ENCODE measurements at regions not wholly inside any gene's neighbourhood (a gene's known extent, or its start where the extent isn't known, plus 50 kb on each side); places are given as distances from the start of the nearest gene placed in this dataset.

- Histone ChIP-seq H3K4me2 (ENCODE audit: control insufficient read depth, extremely low read depth, insufficient read depth, low read depth, low read length) (no peak overlapping the region), H3K9ac (ENCODE audit: control insufficient read depth, extremely low read depth, insufficient read depth, low read length) (no peak overlapping the region), H3K27me3 (ENCODE audit: control insufficient read depth, extremely low read depth, insufficient read depth, low read length) (no peaks in the 10 kb centered on the region), H3K4me3 (ENCODE audit: control insufficient read depth in 2 of 3, extremely low read depth in 1 of 3, insufficient read depth in 2 of 3, low read depth in 1 of 3, low read length in 3 of 3) (no peak overlapping the region), H2AFZ (ENCODE audit: control insufficient read depth, low read length) (no peak overlapping the region), H3K4me1 (ENCODE audit: control insufficient read depth, extremely low read depth, insufficient read depth, low read length) (no peaks in the 10 kb centered on the region), H3K79me2 (ENCODE audit: control insufficient read depth, insufficient read depth, low read length) (no peaks in the 10 kb centered on the region), H3K9me3 (ENCODE audit: control insufficient read depth, low read depth, low read length) (no peaks in the 10 kb centered on the region), H3K9me1 (ENCODE audit: control insufficient read depth, extremely low read depth, insufficient read depth, low read length) (no peaks in the 10 kb centered on the region), H3K27ac (ENCODE audit: control insufficient read depth, insufficient read depth, low read length) (no peak overlapping the region), H3K36me3 (ENCODE audit: control insufficient read depth in 2 of 2, extremely low read depth in 1 of 2, insufficient read depth in 2 of 2, low read length in 2 of 2) (no peaks in the 10 kb centered on the region), H4K20me1 (ENCODE audit: control insufficient read depth, extremely low read depth, insufficient read depth, low read length) (no peaks in the 10 kb centered on the region)
- no peak for TF ChIP-seq CTCF (optimal IDR thresholded peaks at IDR 0.05 in 1 of 3, IDR thresholded peaks at IDR 0.05 in 1 of 3, conservative IDR thresholded peaks at IDR 0.05 in 1 of 3; ENCODE audit: extremely low read depth in 1 of 3, insufficient read depth in 2 of 3, low read length in 3 of 3)
- no peak for TF ChIP-seq EZH2 (IDR thresholded peaks at IDR 0.05; ENCODE audit: low read length)
- no peak for FAIRE-seq
- dilution Hi-C loops (cut with MboI; ENCODE audit: extremely low pct_ligation_motif_present, low sequenced_read_pairs) = no loop called here
- no peak for DNase-seq (ENCODE audit: low read depth, low spot score)
Measured at GRCh38 chr5:84565866-84566265, 181.2 kb upstream of the EDIL3 start.

- no peaks in the 10 kb centered on the region for H3K36me3 ChIP-seq (ENCODE audit: control insufficient read depth in 2 of 2, extremely low read depth in 1 of 2, insufficient read depth in 2 of 2, low read length in 2 of 2)
- FAIRE-seq = no peak
Measured at GRCh38 chr5:84564321-84565075, 179.8 kb upstream of the EDIL3 start.

More at GRCh38 chr5:84564321-84565075, 179.8 kb upstream of the EDIL3 start:
- Histone ChIP-seq H3K9me3 (ENCODE audit: control insufficient read depth, low read depth, low read length) (no peaks in the 10 kb centered on the region), H3K79me2 (ENCODE audit: control insufficient read depth, insufficient read depth, low read length) (no peaks in the 10 kb centered on the region), H3K4me1 (ENCODE audit: control insufficient read depth, extremely low read depth, insufficient read depth, low read length) (no peaks in the 10 kb centered on the region), H3K4me3 (ENCODE audit: control insufficient read depth in 2 of 3, extremely low read depth in 1 of 3, insufficient read depth in 2 of 3, low read depth in 1 of 3, low read length in 3 of 3) (no peak overlapping the region), H3K4me2 (ENCODE audit: control insufficient read depth, extremely low read depth, insufficient read depth, low read depth, low read length) (no peak overlapping the region), H2AFZ (ENCODE audit: control insufficient read depth, low read length) (no peak overlapping the region), H3K27ac (ENCODE audit: control insufficient read depth, insufficient read depth, low read length) (no peak overlapping the region), H3K9me1 (ENCODE audit: control insufficient read depth, extremely low read depth, insufficient read depth, low read length) (no peaks in the 10 kb centered on the region), H3K9ac (ENCODE audit: control insufficient read depth, extremely low read depth, insufficient read depth, low read length) (no peak overlapping the region), H3K27me3 (ENCODE audit: control insufficient read depth, extremely low read depth, insufficient read depth, low read length) (no peaks in the 10 kb centered on the region), H4K20me1 (ENCODE audit: control insufficient read depth, extremely low read depth, insufficient read depth, low read length) (no peaks in the 10 kb centered on the region)
- no peak for TF ChIP-seq EZH2 (IDR thresholded peaks at IDR 0.05; ENCODE audit: low read length)
- TF ChIP-seq CTCF (optimal IDR thresholded peaks at IDR 0.05 in 1 of 3, IDR thresholded peaks at IDR 0.05 in 1 of 3, conservative IDR thresholded peaks at IDR 0.05 in 1 of 3; ENCODE audit: extremely low read depth in 1 of 3, insufficient read depth in 2 of 3, low read length in 3 of 3) = no peak
- DNase-seq (ENCODE audit: low read depth, low spot score) = no peak
- dilution Hi-C loops (cut with MboI; ENCODE audit: extremely low pct_ligation_motif_present, low sequenced_read_pairs) = no loop called here
